ENCODE measurements at regions not wholly inside any gene's neighbourhood (a gene's known extent, or its start where the extent isn't known, plus 50 kb on each side); places are given as distances from the start of the nearest gene placed in this dataset.

DNA sequence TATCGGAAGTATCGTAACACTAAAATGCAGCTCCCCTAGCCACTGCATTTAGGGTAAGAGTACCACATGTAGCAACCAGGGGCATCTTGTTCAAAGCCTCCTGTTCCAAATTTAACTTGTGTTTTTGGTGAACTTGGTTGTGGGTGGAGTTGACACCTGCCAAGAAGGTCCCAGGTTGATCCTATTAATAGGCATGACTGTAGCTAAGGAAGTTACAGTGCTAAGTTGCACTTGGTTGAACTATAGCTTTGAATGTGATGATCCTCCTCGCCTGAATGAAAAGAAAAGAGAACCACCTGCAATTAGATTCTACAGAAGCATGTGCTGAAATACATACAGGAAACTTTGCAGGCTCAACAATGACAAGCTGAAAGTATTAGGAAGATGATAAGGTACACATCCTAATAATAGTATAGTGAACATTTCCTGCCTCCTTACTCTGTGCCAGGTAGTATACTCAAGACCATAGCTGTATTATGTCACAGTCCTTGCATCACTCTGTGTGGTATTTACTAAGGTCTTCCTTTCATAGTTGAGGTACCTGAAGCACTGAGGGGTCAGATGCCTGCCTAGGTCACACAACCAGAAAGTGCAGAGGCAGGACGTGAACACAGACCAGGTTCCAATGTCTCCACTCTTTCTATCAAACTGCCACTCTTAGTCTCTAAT lies 64.5 kb upstream of the PIP5K1B start:
- Histone ChIP-seq H3K36me3 (ENCODE audit: insufficient read depth, low read length) (no peaks in the 10 kb centered on the region), H3K27ac (ENCODE audit: low read depth, low read length) (no peak overlapping the region), H3K4me3 (ENCODE audit: insufficient read depth, low read depth, low read length) (no peak overlapping the region), H3K9ac (ENCODE audit: low read length) (no peak overlapping the region), H3K4me2 (ENCODE audit: low read length) (no peak overlapping the region), H3K9me3 (ENCODE audit: insufficient read depth, low read depth, low read length) (no peaks in the 10 kb centered on the region), H3K27me3 (ENCODE audit: insufficient read depth, low read length) (no peaks in the 10 kb centered on the region), H4K20me1 (ENCODE audit: insufficient read depth, low read length) (no peaks in the 10 kb centered on the region), H3K79me2 (ENCODE audit: insufficient read depth, low read length) (no peaks in the 10 kb centered on the region), H3K4me1 (ENCODE audit: insufficient read depth, low read length) (no peaks in the 10 kb centered on the region), H2AFZ (ENCODE audit: low read depth, low read length) (no peak overlapping the region)
- H3K9me3 Mint-ChIP-seq (ENCODE audit: unreplicated experiment), result no peaks in the 10 kb centered on the region
- H3K36me3 Mint-ChIP-seq (ENCODE audit: low read depth, unreplicated experiment), result no peaks in the 10 kb centered on the region
- TF ChIP-seq EZH2 (IDR thresholded peaks at IDR 0.05; ENCODE audit: insufficient read depth, low read length), result no peak
- TF ChIP-seq, protein P1, sequence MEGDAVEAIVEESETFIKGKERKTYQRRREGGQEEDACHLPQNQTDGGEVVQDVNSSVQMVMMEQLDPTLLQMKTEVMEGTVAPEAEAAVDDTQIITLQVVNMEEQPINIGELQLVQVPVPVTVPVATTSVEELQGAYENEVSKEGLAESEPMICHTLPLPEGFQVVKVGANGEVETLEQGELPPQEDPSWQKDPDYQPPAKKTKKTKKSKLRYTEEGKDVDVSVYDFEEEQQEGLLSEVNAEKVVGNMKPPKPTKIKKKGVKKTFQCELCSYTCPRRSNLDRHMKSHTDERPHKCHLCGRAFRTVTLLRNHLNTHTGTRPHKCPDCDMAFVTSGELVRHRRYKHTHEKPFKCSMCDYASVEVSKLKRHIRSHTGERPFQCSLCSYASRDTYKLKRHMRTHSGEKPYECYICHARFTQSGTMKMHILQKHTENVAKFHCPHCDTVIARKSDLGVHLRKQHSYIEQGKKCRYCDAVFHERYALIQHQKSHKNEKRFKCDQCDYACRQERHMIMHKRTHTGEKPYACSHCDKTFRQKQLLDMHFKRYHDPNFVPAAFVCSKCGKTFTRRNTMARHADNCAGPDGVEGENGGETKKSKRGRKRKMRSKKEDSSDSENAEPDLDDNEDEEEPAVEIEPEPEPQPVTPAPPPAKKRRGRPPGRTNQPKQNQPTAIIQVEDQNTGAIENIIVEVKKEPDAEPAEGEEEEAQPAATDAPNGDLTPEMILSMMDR (IDR thresholded peaks at IDR 0.05; ENCODE audit: insufficient read depth, low read depth, low read length), result no peak
- H3K4me3 Mint-ChIP-seq (ENCODE audit: unreplicated experiment), result no peak overlapping the region
- no peak for DNase-seq (ENCODE audit: low read depth)
- peaks cover 14% of the 10 kb centered on the region for H3K27me3 Mint-ChIP-seq (ENCODE audit: low read depth, unreplicated experiment)
- H3K27ac Mint-ChIP-seq (ENCODE audit: unreplicated experiment), result no peak overlapping the region
- no peak for FAIRE-seq
- no peaks in the 10 kb centered on the region for H3K4me1 Mint-ChIP-seq (ENCODE audit: low read depth, unreplicated experiment)

DNA sequence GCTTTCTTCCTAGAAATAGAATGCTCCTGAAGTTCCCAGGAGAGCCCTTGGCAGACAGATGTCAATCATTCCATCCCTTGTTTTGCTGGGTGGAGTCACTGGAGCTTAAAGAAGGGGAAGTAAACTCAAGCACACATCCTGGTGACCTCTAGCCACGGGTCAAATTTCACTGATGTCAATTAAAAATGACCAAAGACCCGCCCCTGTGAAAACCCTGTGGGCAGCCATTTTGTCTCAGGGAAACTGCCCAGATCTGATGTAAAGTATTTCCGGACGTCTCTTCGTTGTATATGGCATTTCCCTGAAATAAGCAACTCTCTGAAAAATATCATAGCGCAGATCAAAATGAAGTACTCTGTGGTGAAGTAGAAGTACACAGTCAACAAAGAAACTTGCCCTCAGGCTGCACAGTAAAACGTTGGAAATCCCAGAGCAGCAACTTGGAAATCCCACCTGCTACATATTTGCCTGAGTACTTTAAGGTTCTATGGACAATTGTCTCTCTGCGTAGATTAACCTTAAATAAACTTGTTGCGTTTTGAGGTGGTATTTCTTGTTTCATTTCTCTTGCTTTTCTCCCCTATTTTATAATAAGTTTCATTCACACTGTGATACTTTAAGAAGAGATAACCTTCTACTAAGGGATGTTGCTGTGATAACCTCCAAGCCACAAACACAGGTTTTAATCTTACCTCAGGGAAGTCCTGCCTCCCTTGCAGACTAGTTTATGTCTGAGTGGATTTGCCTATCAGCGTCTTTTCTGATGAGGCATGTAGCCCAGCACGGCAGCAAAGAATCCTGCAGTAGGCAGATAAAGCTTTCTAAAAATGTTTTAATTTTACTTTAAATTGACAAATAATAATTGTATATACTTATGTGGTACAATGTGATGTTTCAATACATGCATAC lies 60.9 kb upstream of the PIP5K1B start:
- Histone ChIP-seq H3K9me3 (ENCODE audit: insufficient read depth, low read depth, low read length) (no peaks in the 10 kb centered on the region), H3K79me2 (ENCODE audit: insufficient read depth, low read length) (no peaks in the 10 kb centered on the region), H2AFZ (ENCODE audit: low read depth, low read length) (no peak overlapping the region), H3K27ac (ENCODE audit: low read depth, low read length) (no peak overlapping the region), H3K27me3 (ENCODE audit: insufficient read depth, low read length) (no peaks in the 10 kb centered on the region), H3K4me3 (ENCODE audit: insufficient read depth, low read depth, low read length) (no peak overlapping the region), H3K9ac (ENCODE audit: low read length) (no peak overlapping the region), H3K4me2 (ENCODE audit: low read length) (no peak overlapping the region), H4K20me1 (ENCODE audit: insufficient read depth, low read length) (no peaks in the 10 kb centered on the region), H3K4me1 (ENCODE audit: insufficient read depth, low read length) (no peaks in the 10 kb centered on the region), H3K36me3 (ENCODE audit: insufficient read depth, low read length) (no peaks in the 10 kb centered on the region)
- H3K4me1 Mint-ChIP-seq (ENCODE audit: low read depth, unreplicated experiment), result no peaks in the 10 kb centered on the region
- FAIRE-seq (no peak), DNase-seq (ENCODE audit: low read depth) (no peak)
- TF ChIP-seq, protein P1 (IDR thresholded peaks at IDR 0.05; ENCODE audit: insufficient read depth, low read depth, low read length), result no peak
- TF ChIP-seq EZH2 (IDR thresholded peaks at IDR 0.05; ENCODE audit: insufficient read depth, low read length), result no peak
- peaks cover 15% of the 10 kb centered on the region for H3K27me3 Mint-ChIP-seq (ENCODE audit: low read depth, unreplicated experiment)
- H3K9me3 Mint-ChIP-seq (ENCODE audit: unreplicated experiment), result no peaks in the 10 kb centered on the region
- H3K4me3 Mint-ChIP-seq (ENCODE audit: unreplicated experiment), result no peak overlapping the region
- H3K27ac Mint-ChIP-seq (ENCODE audit: unreplicated experiment), result no peak overlapping the region
- no peaks in the 10 kb centered on the region for H3K36me3 Mint-ChIP-seq (ENCODE audit: low read depth, unreplicated experiment)
